Panc1 (cell line): ENCODE measurements at regions not wholly inside any gene's neighbourhood (a gene's known extent, or its start where the extent isn't known, plus 50 kb on each side); places are given as distances from the start of the nearest gene placed in this dataset.

Source experiments
- ATAC-seq: fragments of 200-7000 bp; cut with Tn5 transposase; 2 replicates; pipeline ENCODE4 v1.9.1; 2020; ENCODE audit warnings: mild to moderate bottlenecking, moderate library complexity
- BruUV-seq: library from RNA; stranded (reverse); fragments of 400-500 nt; replicated peaks from 2 replicates; lab custom pipeline; 2021; lab: Mats Ljungman, UMichigan
- CTCF ChIA-PET: fragments of 300-600 bp; sonication (Branson Sonifier 250); formaldehyde crosslinking; loops from one replicate; lab custom pipeline; 2022; ENCODE audit warnings: antibody characterized with exemption; lab: Charles Lee
- POLR2A ChIA-PET: fragments of 300-600 bp; sonication (Branson Sonifier 250); formaldehyde crosslinking; loops from one replicate; lab custom pipeline; 2022; ENCODE audit warnings: antibody characterized with exemption; lab: Charles Lee
- DNase-seq: peaks from one replicate; pipeline ENCODE4 v3.0.0-alpha.2; 2010; ENCODE audit warnings: low read depth, low spot score
- H3K27ac ChIP-seq: 2 replicates; pipeline ENCODE4 v1.5.1; 2011; ENCODE audit warnings: mild to moderate bottlenecking, low read length, inconsistent platforms
- H3K27me3 ChIP-seq: fragments of 200-500 bp; sonication (Bioruptor generic); 2 replicates; pipeline ENCODE4 v1.6.0; 2014; ENCODE audit warnings: low read length, inconsistent platforms; ENCODE audit not compliant: control insufficient read depth, insufficient read depth
- H3K36me3 ChIP-seq: fragments of 200-500 bp; sonication (Bioruptor generic); 2 replicates; pipeline ENCODE4 v1.5.1; 2014; ENCODE audit warnings: inconsistent platforms, mild to moderate bottlenecking, low read length, moderate library complexity; ENCODE audit not compliant: control insufficient read depth, insufficient read depth
- H3K4me1 ChIP-seq: 2 replicates; pipeline ENCODE4 v1.5.1; 2011; ENCODE audit warnings: inconsistent platforms, mild to moderate bottlenecking, low read length, moderate library complexity; ENCODE audit not compliant: control insufficient read depth, insufficient read depth
- H3K4me3 ChIP-seq, 2 experiments: 2 replicates each; pipeline ENCODE4 v1.5.1; 2011 to 2012; ENCODE audit warnings: low read depth in 2 of 2, low read length in 2 of 2, mild to moderate bottlenecking in 2 of 2, inconsistent platforms in 1 of 2, moderate library complexity in 1 of 2
- H3K9me3 ChIP-seq: fragments of 200-500 bp; sonication (Bioruptor generic); 2 replicates; pipeline ENCODE4 v1.5.1; 2014; ENCODE audit warnings: low read depth, mild to moderate bottlenecking, inconsistent platforms, low read length, moderate library complexity; ENCODE audit not compliant: control insufficient read depth, insufficient read depth
- CTCF ChIP-seq: fragments of 450-650 bp; IDR thresholded peaks from 2 replicates; pipeline ENCODE4 v1.5.1; 2017; ENCODE audit warnings: mild to moderate bottlenecking
- POLR2AphosphoS5 ChIP-seq: IDR thresholded peaks from 2 replicates; pipeline ENCODE4 v1.6.1; 2012; ENCODE audit warnings: mild to moderate bottlenecking, low read depth, low read length, moderate library complexity
- REST ChIP-seq, 2 experiments: IDR thresholded peaks; 2 replicates each; pipeline ENCODE4 v1.6.1; 2011 to 2012; ENCODE audit warnings: low read depth in 2 of 2, control low read depth in 1 of 2, low read length in 1 of 2, mild to moderate bottlenecking in 1 of 2, moderate library complexity in 1 of 2; ENCODE audit not compliant: insufficient read depth in 1 of 2
- SIN3A ChIP-seq: IDR thresholded peaks from 2 replicates; pipeline ENCODE4 v1.6.1; 2012; ENCODE audit warnings: low read depth, mild to moderate bottlenecking, low read length, moderate library complexity, borderline replicate concordance; ENCODE audit not compliant: insufficient read depth
- TCF7L2 ChIP-seq: IDR thresholded peaks from 2 replicates; pipeline ENCODE4 v1.6.1; 2011; ENCODE audit warnings: mild to moderate bottlenecking, low read depth, low read length, inconsistent platforms
- in situ Hi-C: cut with HindIII; loops from 2 replicates; pipeline ENCODE4 v1.10.0; 2016; ENCODE audit warnings: low sequenced_read_pairs, low pct_unique_long_range_greater_than_20kb
- intact Hi-C: fragments of 100-400 bp; cut with micrococcal nuclease; formaldehyde crosslinking; loops from one replicate; pipeline ENCODE4 v1.10.0; 2022; ENCODE audit not compliant: unreplicated experiment

- H3K27me3 ChIP-seq: no peaks in the 10 kb centered on the region
- ATAC-seq (no peak), DNase-seq (no peak)
- no peaks in the 10 kb centered on the region for H3K4me1 ChIP-seq
- TF ChIP-seq TCF7L2 (no peak), CTCF (no peak), POLR2AphosphoS5 (no peak), SIN3A (no peak), REST (IDR thresholded peaks at IDR 0.05; ENCODE audit: insufficient read depth in 1 of 2, low read depth in 2 of 2, low read length in 1 of 2) (no peak)
- intact Hi-C loops: no loop called here
- H3K36me3 ChIP-seq: no peaks in the 10 kb centered on the region
- no TSS peak for BruUV-seq
- ChIA-PET POLR2A (no interaction called here), CTCF (no interaction called here)
- no peak overlapping the region for H3K4me3 ChIP-seq
- in situ Hi-C loops: no loop called here
- H3K27ac ChIP-seq: no peak overlapping the region
- no peaks in the 10 kb centered on the region for H3K9me3 ChIP-seq
Measured at GRCh38 chr12:125852679-125853078, 787.4 kb downstream of the AACS start.

GRCh38 chr12:125853670-125854069, 788.4 kb downstream of the AACS start:
- H3K4me3 ChIP-seq: no peak overlapping the region
- no peaks in the 10 kb centered on the region for H3K4me1 ChIP-seq
- CTCF ChIA-PET: no interaction called here
- no peak for DNase-seq
- H3K27ac ChIP-seq: no peak overlapping the region
- no peaks in the 10 kb centered on the region for H3K36me3 ChIP-seq
- no peaks in the 10 kb centered on the region for H3K9me3 ChIP-seq
- in situ Hi-C loops (no loop called here), intact Hi-C loops (no loop called here)
- no peak for ATAC-seq
- H3K27me3 ChIP-seq: no peaks in the 10 kb centered on the region
- BruUV-seq: no TSS peak
- TF ChIP-seq POLR2AphosphoS5 (no peak), SIN3A (no peak), CTCF (no peak), REST (IDR thresholded peaks at IDR 0.05; ENCODE audit: insufficient read depth in 1 of 2, low read depth in 2 of 2, low read length in 1 of 2) (no peak), TCF7L2 (no peak)
- POLR2A ChIA-PET: no interaction called here
